ENCODE measurements at regions not wholly inside any gene's neighbourhood (a gene's known extent, or its start where the extent isn't known, plus 50 kb on each side); places are given as distances from the start of the nearest gene placed in this dataset.

DNA sequence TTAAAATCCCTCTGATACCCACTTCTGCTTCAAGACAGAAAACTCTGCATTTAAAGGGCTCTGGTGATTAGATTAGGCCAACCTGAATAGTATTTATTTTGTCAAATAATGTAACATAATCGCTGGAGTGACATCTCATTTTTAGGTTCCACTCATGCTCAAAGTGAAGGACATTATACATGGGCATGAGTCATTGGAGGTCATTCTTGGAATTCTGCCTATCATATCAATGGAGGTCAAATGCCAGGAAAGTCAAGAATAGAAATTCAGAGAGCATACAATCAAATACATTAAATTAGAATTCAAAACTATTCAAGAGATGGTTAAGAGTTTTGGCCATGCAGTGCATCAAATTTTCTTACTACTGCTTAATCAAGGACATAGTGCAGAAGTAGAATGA, 50.8 kb upstream of the PRSS1 start:
- Mint-ChIP-seq H3K4me1 (ENCODE audit: low read depth) (no peaks in the 10 kb centered on the region), H3K9me3 (no peaks in the 10 kb centered on the region), H3K27me3 (ENCODE audit: insufficient read depth) (peaks cover 6% of the 10 kb centered on the region; the same call in 1 of the 2 replicates), H3K27ac (no peak overlapping the region), H3K36me3 (ENCODE audit: low read depth) (no peaks in the 10 kb centered on the region), H3K4me3 (no peak overlapping the region)
- TF ChIP-seq CTCF (IDR thresholded peaks at IDR 0.05): no peak
- DNase-seq: no peak

DNA sequence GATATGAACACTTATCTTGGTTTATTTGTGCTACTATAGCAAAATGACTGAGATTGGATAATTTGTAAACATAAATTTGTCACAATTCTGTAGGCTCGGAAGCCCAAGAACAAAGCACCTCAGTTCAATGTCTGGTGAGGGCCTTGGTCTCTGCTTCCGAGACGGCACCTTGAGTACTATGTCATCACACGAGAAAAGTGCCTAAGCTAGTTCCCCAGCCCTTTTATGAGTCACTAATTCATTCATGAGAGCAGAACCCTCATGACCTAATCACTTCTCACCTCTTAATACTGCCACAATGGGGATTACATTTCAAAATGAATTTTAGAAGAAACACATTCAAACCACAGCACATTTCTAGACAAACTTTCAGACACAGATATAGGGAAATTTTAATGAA, 52.0 kb upstream of the PRSS1 start:
- Mint-ChIP-seq H3K36me3 (ENCODE audit: low read depth) (no peaks in the 10 kb centered on the region), H3K9me3 (no peaks in the 10 kb centered on the region), H3K27ac (no peak overlapping the region), H3K4me1 (ENCODE audit: low read depth) (no peaks in the 10 kb centered on the region), H3K4me3 (no peak overlapping the region), H3K27me3 (ENCODE audit: insufficient read depth) (peaks cover 5% of the 10 kb centered on the region; the same call in 1 of the 2 replicates)
- TF ChIP-seq CTCF (IDR thresholded peaks at IDR 0.05): no peak
- no peak for DNase-seq

DNA sequence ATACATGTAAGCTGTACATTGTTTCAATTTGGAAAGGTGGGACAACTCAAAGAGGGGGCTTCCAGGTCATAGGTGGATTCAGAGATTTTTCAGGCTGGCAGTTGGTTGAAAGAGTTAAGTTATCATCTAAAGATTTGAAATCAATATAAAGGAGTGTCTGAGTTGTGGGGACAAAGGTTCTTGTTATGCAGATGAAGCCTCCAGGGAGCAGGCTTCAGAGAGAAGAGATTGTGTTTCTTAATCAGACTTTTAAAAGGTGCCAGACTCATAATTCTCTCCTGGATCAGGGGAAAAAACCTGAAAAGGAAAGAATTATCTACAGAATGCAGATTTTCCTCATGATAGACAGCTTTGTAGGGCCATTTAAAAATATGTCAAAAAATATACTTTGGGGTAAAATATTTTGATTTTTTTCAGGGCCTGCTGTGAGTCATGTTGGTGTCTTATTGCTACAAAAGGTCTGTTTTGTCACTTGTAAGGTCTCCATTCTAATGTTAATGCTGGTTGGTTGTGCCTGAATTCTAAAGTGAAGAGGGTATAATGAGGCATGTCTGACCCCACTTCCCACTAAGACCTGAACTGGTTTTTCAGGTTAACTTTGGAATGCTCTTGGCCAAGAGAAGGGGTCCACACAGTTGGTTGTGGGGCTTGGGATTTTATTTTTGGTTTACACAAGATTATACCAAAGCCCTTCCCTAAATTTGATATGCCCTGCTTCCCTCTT, 52.7 kb upstream of the PRSS1 start:
- no peak for DNase-seq
- peaks cover 4% of the 10 kb centered on the region; the same call in 1 of the 2 replicates for H3K27me3 Mint-ChIP-seq (ENCODE audit: insufficient read depth)
- no peak for TF ChIP-seq CTCF (IDR thresholded peaks at IDR 0.05)
- no peaks in the 10 kb centered on the region for H3K9me3 Mint-ChIP-seq
- H3K27ac Mint-ChIP-seq: no peak overlapping the region
- H3K4me3 Mint-ChIP-seq: no peak overlapping the region
- no peaks in the 10 kb centered on the region for H3K36me3 Mint-ChIP-seq (ENCODE audit: low read depth)
- no peaks in the 10 kb centered on the region for H3K4me1 Mint-ChIP-seq (ENCODE audit: low read depth)

DNA sequence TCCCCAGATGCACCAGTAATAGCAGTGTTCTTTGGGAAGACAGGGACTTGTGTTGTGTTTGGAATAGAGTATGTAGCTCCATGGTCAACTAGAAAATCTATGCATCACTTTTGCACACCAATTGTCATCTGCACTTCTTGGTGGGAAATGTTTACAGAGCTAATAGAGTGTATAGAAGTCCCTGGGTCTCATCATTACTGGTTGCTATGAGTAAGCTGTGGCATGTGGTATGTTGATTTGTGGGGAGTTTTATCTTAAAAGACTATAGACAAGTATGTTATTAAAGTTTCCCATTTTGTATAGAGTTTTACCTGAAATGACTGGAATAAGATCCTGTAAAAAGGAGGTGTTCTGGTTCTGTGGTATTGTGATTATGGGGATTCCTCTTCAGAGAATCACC, 55.4 kb upstream of the PRSS1 start:
- TF ChIP-seq CTCF (IDR thresholded peaks at IDR 0.05): no peak
- DNase-seq: no peak
- H3K9me3 Mint-ChIP-seq: no peaks in the 10 kb centered on the region
- H3K27ac Mint-ChIP-seq: no peak overlapping the region
- H3K4me1 Mint-ChIP-seq (ENCODE audit: low read depth): no peaks in the 10 kb centered on the region
- no peak overlapping the region for H3K4me3 Mint-ChIP-seq
- peaks cover 6% of the 10 kb centered on the region for H3K27me3 Mint-ChIP-seq (ENCODE audit: insufficient read depth)
- H3K36me3 Mint-ChIP-seq (ENCODE audit: low read depth): no peaks in the 10 kb centered on the region

- DNase-seq: no peak
- Mint-ChIP-seq H3K9me3 (no peaks in the 10 kb centered on the region), H3K27ac (no peak overlapping the region), H3K36me3 (ENCODE audit: low read depth) (no peaks in the 10 kb centered on the region), H3K27me3 (ENCODE audit: insufficient read depth) (peaks cover 6% of the 10 kb centered on the region), H3K4me1 (ENCODE audit: low read depth) (no peaks in the 10 kb centered on the region), H3K4me3 (no peak overlapping the region)
- no peak for TF ChIP-seq CTCF (IDR thresholded peaks at IDR 0.05)
These were observed 58.6 kb upstream of the PRSS1 start for GRCh38 chr7:142690554-142691182.
